GM12878 (cell line): ENCODE measurements at regions not wholly inside any gene's neighbourhood (a gene's known extent, or its start where the extent isn't known, plus 50 kb on each side); places are given as distances from the start of the nearest gene placed in this dataset.

Experiments
- ATAC-seq: fragments of 200-7000 bp; cut with Tn5 transposase; 3 replicates; pipeline ENCODE4 v1.9.1; 2020; ENCODE audit warnings: mild to moderate bottlenecking, moderate library complexity
- BruUV-seq: library from RNA; stranded (reverse); fragments of 400-500 nt; replicated peaks from 2 replicates; lab custom pipeline; 2021; lab: Mats Ljungman, UMichigan
- CTCF ChIA-PET: fragments of 300-600 bp; sonication (Branson Sonifier 250); formaldehyde crosslinking; extraction: SDS; loops from one replicate; lab custom pipeline; 2021; ENCODE audit warnings: inconsistent platforms; lab: Yijun Ruan, JAX
- POLR2A ChIA-PET: fragments of 350-600 bp; formaldehyde crosslinking; extraction: SDS; loops from one replicate; lab custom pipeline; 2021; ENCODE audit warnings: inconsistent platforms; lab: Charles Lee
- RAD21 ChIA-PET: fragments of 300-600 bp; sonication (Branson Sonifier 250); formaldehyde crosslinking; loops from one replicate; lab custom pipeline; 2023; ENCODE audit warnings: antibody characterized with exemption; ENCODE audit not compliant: unreplicated experiment; lab: Charles Lee
- SMC1A ChIA-PET: fragments of 300-600 bp; sonication (Branson Sonifier 250); formaldehyde crosslinking; loops from one replicate; lab custom pipeline; 2023; ENCODE audit not compliant: unreplicated experiment, uncharacterized antibody; lab: Charles Lee
- DNase-seq: peaks from one replicate; pipeline ENCODE4 v3.0.0-alpha.2; 2011; ENCODE audit warnings: low read depth, low spot score
- FAIRE-seq: peaks from 3 replicates; lab custom pipeline; 2011; peaks lifted over from hg19 to GRCh38; lab: Jason Lieb, UNC
- H2AFZ ChIP-seq: 2 replicates; pipeline ENCODE4 v1.6.0; 2011; ENCODE audit warnings: low read depth, low read length, control low read depth; ENCODE audit not compliant: control insufficient read depth
- H3K27ac ChIP-seq: 2 replicates; pipeline ENCODE4 v1.5.1; 2011; ENCODE audit warnings: control low read depth; ENCODE audit not compliant: control insufficient read depth, insufficient read depth
- H3K27me3 ChIP-seq, 2 experiments: replicated peaks in 1 of 2; 2 replicates each; pipeline versions ENCODE4 v1.6.0 to v1.6.1; 2011; ENCODE audit warnings: low read length in 1 of 2; ENCODE audit not compliant: control insufficient read depth in 2 of 2, insufficient read depth in 2 of 2
- H3K36me3 ChIP-seq, 2 experiments: 2 replicates each; pipeline ENCODE4 v1.5.1; 2011; ENCODE audit warnings: low read length in 1 of 2; ENCODE audit not compliant: control insufficient read depth in 2 of 2, insufficient read depth in 2 of 2
- H3K4me1 ChIP-seq: 2 replicates; pipeline ENCODE4 v1.6.1; 2011; ENCODE audit warnings: mild to moderate bottlenecking, low read length, moderate library complexity, mixed read lengths; ENCODE audit not compliant: control insufficient read depth, insufficient read depth
- H3K4me2 ChIP-seq: 2 replicates; pipeline ENCODE4 v1.6.0; 2011; ENCODE audit warnings: control low read depth; ENCODE audit not compliant: control insufficient read depth, insufficient read depth
- H3K4me3 ChIP-seq: fragments of 200-600 bp; sonication (generic); 2 replicates; pipeline ENCODE4 v1.5.1; 2016
- H3K79me2 ChIP-seq: 2 replicates; pipeline ENCODE4 v1.6.0; 2011; ENCODE audit warnings: low read length; ENCODE audit not compliant: control insufficient read depth, insufficient read depth
- H3K9ac ChIP-seq: 2 replicates; pipeline ENCODE4 v1.8.0; 2011; ENCODE audit warnings: low read length, control low read depth, mixed read lengths; ENCODE audit not compliant: control insufficient read depth, insufficient read depth
- H3K9me3 ChIP-seq: replicated peaks from 3 replicates; pipeline ENCODE4 v1.5.1; 2011; ENCODE audit warnings: mild to moderate bottlenecking, low read length; ENCODE audit not compliant: control insufficient read depth, insufficient read depth
- H4K20me1 ChIP-seq: 2 replicates; pipeline ENCODE4 v1.6.0; 2011; ENCODE audit not compliant: control insufficient read depth, insufficient read depth
- ATF7 ChIP-seq: fragments of 450-650 bp; IDR thresholded peaks from 2 replicates; pipeline ENCODE4 v1.6.1; 2016; ENCODE audit warnings: low read depth, mild to moderate bottlenecking
- CEBPZ ChIP-seq: fragments of 150-350 bp; IDR thresholded peaks from 2 replicates; pipeline ENCODE4 v1.6.1; 2016; ENCODE audit warnings: low read depth, low read length
- E4F1 ChIP-seq: fragments of 450-650 bp; IDR thresholded peaks from 2 replicates; pipeline ENCODE4 v1.6.1; 2018; ENCODE audit warnings: borderline replicate concordance, mild to moderate bottlenecking; ENCODE audit not compliant: partially characterized antibody
- FOS ChIP-seq: IDR thresholded peaks from 3 replicates; pipeline ENCODE4 v1.6.1; 2011; ENCODE audit warnings: borderline replicate concordance; ENCODE audit not compliant: insufficient read length; ENCODE audit errors: extremely low read depth
- GABPA ChIP-seq: IDR thresholded peaks from 2 replicates; pipeline ENCODE4 v1.6.1; 2014; ENCODE audit warnings: antibody characterized with exemption, low read depth, mild to moderate bottlenecking, inconsistent platforms
- IKZF1 ChIP-seq: fragments of 450-650 bp; conservative IDR thresholded peaks from 2 replicates; pipeline ENCODE4 v1.6.1; 2017; ENCODE audit warnings: antibody characterized with exemption, mild to moderate bottlenecking
- KDM1A ChIP-seq: fragments of 200-600 bp; sonication (generic); IDR thresholded peaks from 2 replicates; pipeline ENCODE4 v1.6.1; 2016; ENCODE audit warnings: borderline replicate concordance
- MEF2B ChIP-seq: fragments of 450-650 bp; IDR thresholded peaks from 2 replicates; pipeline ENCODE4 v1.6.1; 2018; ENCODE audit warnings: mild to moderate bottlenecking, moderate library complexity; ENCODE audit not compliant: partially characterized antibody, poor library complexity, severe bottlenecking
- MTA3 ChIP-seq: IDR thresholded peaks from 2 replicates; pipeline ENCODE4 v1.6.1; 2012; ENCODE audit warnings: low read length, inconsistent platforms, borderline replicate concordance
- NFYB ChIP-seq: IDR thresholded peaks from 2 replicates; pipeline ENCODE4 v1.6.1; 2011; ENCODE audit warnings: low read depth, mild to moderate bottlenecking, low read length, improper control_type of control experiment, moderate library complexity; ENCODE audit not compliant: insufficient read depth
- PBX3 ChIP-seq: IDR thresholded peaks from 2 replicates; pipeline ENCODE4 v1.6.1; 2011; ENCODE audit warnings: mild to moderate bottlenecking, low read depth, low read length, moderate library complexity; ENCODE audit not compliant: insufficient replicate concordance
- RB1 ChIP-seq: fragments of 450-650 bp; formaldehyde crosslinking; IDR thresholded peaks from 2 replicates; pipeline ENCODE4 v1.6.1; 2017; ENCODE audit warnings: mild to moderate bottlenecking, borderline replicate concordance
- SRF ChIP-seq, 2 experiments: IDR thresholded peaks; 2 replicates each; pipeline ENCODE4 v1.6.1; 2011; ENCODE audit warnings: low read depth in 2 of 2, low read length in 2 of 2, mild to moderate bottlenecking in 1 of 2, moderate library complexity in 1 of 2
- TBL1XR1 ChIP-seq: IDR thresholded peaks from 2 replicates; pipeline ENCODE4 v1.6.1; 2012; ENCODE audit warnings: low read depth, low read length, improper control_type of control experiment
- YBX1 ChIP-seq: fragments of 450-650 bp; IDR thresholded peaks from 2 replicates; pipeline ENCODE4 v1.6.1; 2016; ENCODE audit warnings: antibody characterized with exemption
- WGBS: methylation state at CpG from one replicate; pipeline ENCODE4 v1.1.6; 2016; ENCODE audit warnings: low lambda C conversion rate; ENCODE audit not compliant: insufficient replicate concordance, insufficient coverage; ENCODE audit errors: missing lambda C conversion rate; 5-methylcytosine and 5-hydroxymethylcytosine counted together
- in situ Hi-C: fragments of 300-500 bp; cut with MboI; formaldehyde crosslinking; loops from 9 replicates; pipeline ENCODE4 v1.14.3; 2018; ENCODE audit warnings: mixed read lengths
- intact Hi-C: fragments of 100-400 bp; cut with micrococcal nuclease; formaldehyde crosslinking; loops from one replicate; pipeline ENCODE4 v1.14.2; 2022; ENCODE audit not compliant: unreplicated experiment

GRCh38 chr4:108314900-108315589 is 146.3 kb upstream of the LEF1 start (continued):
- TF ChIP-seq PBX3 = no peak
- no peak for TF ChIP-seq KDM1A
- TF ChIP-seq FOS = no peak
- TF ChIP-seq YBX1 = no peak

GRCh38 chr4:108313546-108314339 is 145.0 kb upstream of the LEF1 start:
- whole genome bisulfite sequencing = 11% methylated on average over 5 of the region's 5 CpGs
- in situ Hi-C loops (no loop called here), intact Hi-C loops (no loop called here)
- Histone ChIP-seq H3K27ac (no peak overlapping the region), H3K79me2 (no peaks in the 10 kb centered on the region), H4K20me1 (no peaks in the 10 kb centered on the region), H3K36me3 (no peaks in the 10 kb centered on the region), H3K9ac (no peak overlapping the region), H3K4me1 (no peaks in the 10 kb centered on the region), H3K4me2 (no peak overlapping the region), H2AFZ (no peak overlapping the region), H3K9me3 (no peaks in the 10 kb centered on the region), H3K27me3 (peaks cover 2 to 4% of the 10 kb centered on the region in 2 experiments; a peak in 2 of 4 replicates), H3K4me3 (no peak overlapping the region)
- FAIRE-seq = no peak
- no TSS peak for BruUV-seq
- RAD21 ChIA-PET = no interaction called here
- POLR2A ChIA-PET = no interaction called here
- CTCF ChIA-PET = no interaction called here
- DNase-seq = no peak
- SMC1A ChIA-PET = no interaction called here
- ATAC-seq = no peak
- TF ChIP-seq SRF (IDR thresholded peaks at IDR 0.05; ENCODE audit: low read depth in 2 of 2, low read length in 2 of 2) (no peak), RB1 (no peak), NFYB (no peak), CEBPZ (no peak), YBX1 (no peak), ATF7 (no peak), GABPA (no peak), IKZF1 (no peak), TBL1XR1 (no peak), E4F1 (no peak), MEF2B (no peak), MTA3 (no peak)
